HL-60/S4 treated with retinoic acid at 250 ng/mL for 4 days and 3 days (cell line): ENCODE measurements at regions not wholly inside any gene's neighbourhood (a gene's known extent, or its start where the extent isn't known, plus 50 kb on each side); places are given as distances from the start of the nearest gene placed in this dataset.
"Not testable (repeated sequence)": the region's sequence is repeated elsewhere in the genome, so short reads cannot be mapped to it uniquely, and the experiment has no call there.

ENCODE experiments used
- in situ Hi-C: fragments of 300-500 bp; cut with MboI; formaldehyde crosslinking; loops from 2 replicates; pipeline ENCODE4 v1.7.0; 2022; ENCODE audit warnings: low sequenced_read_pairs

DNA sequence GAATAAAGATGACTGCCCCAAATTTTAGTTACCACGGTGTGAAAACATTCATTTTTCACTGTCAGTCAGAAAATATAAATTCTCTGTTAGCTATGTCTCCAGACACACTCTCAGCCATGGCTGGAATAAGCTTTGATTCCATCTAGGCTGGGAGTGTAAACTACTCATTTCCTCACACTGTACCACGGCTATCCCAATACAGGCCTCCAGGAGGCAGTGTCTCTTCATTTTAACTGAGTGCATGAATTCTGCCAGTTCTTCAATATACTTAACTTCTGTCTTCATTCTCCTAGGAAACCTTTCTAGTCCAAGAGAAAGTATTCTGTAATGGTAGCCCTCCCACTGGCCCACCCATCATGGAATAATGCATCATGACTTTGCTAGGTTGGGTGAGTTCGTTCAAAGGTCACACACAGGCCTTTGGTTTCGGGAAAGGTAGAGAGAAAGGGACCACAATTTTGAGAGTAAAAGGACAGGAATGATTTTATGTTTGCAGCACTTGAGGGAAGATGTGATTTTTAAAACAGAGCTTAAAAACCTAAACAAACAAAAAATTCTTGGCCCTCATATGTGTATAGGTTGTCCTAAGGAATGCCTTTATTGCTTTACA lies 381.1 kb downstream of the SEC23A start:
- in situ Hi-C loops = loop anchor here (10.0 kb wide), 1 partner anchor 153 kb away; no protein-coding TSS in a partner anchor

DNA sequence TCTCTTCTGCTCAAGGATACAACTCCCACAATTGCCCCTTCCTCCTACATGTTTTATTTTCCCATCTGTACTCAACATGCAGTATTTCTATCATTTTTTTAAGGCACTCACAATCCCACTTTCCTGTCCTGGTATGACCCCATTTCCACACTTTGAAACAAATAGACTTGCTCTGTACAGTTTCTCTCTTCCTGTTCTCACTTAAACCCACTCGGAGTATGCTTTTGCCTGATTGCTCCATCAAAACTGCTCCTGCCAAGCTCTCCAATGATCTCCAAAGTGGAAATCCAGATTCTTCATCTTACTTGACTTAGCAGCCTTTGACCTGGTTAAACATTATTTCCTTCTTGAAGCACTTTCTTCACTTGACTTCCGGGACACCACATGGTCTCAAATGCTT lies 384.5 kb downstream of the SEC23A start:
- in situ Hi-C loops = no loop called here

DNA sequence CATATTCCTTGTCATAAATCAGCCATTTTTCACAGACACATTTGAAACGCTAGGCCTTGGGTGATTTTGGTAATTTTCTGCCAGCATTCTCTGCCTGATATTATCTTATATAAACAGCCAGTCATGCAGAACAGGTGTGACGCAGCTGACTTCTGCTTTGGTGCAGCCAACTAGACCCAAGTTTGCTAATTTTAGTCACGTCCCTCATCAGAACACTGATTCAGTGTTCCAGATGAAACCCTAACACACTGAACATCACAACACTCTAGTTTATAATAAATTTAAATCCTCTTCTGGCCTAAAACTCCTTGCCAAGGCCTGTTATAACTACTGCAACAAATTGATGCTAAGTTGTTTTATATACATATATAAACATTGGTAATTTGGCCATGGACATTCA lies 386.1 kb downstream of the SEC23A start:
- in situ Hi-C loops = no loop called here

DNA sequence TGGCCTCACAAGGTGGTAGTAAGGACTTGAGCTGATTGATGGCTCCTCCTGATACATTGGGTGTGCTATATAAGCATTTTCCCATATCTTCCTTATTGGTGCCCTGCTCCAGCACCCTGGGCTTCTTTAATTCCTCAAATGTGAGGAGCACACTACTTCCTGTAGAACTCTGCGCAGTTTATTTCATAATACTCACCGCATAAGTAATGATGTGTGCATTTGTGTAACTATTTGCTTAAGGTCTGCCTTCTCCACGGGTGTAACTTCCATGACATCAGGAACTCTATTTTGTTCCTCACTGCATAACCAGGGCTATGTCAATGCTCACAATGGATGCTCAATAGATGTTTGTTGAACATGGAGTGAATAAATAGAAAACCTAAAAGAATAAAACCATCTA lies 392.2 kb downstream of the SEC23A start:
- in situ Hi-C loops = no loop called here

DNA sequence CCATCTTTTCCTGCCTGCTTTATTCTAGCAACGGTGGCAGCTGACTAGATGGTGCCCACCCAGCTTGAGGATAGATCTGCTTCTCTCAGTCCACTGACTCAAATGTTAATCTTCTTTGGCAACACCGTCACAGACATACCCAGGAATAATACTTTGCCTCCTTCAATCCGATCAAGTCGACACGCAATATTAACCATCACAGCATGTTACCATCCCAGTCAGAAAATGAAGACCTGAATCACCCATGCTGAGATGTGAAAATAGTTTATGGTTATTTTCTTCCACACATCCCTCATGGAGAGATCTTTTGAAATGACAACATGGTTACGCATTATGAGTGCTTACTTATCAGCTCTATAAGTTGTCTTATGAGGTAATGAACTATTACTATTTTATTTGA lies 392.8 kb downstream of the SEC23A start:
- in situ Hi-C loops = no loop called here

DNA sequence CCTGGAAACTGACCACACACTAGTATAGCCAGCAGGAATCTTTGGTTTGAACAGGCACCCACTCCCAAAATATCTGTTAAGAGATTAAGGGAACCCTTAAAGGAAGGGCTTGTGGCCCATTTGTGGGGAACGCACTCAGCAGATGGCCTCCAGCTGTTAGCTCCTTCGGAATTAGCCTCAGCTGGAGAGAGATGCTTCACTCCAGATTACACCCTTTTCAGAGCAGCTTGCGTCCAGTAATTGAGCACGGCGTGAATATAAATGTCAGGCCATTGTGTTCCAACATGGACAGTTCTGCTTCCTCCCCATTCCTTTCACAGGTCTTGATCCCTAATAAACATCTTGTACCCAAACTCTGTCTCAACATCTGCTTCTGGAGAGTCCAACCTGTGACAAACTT lies 397.8 kb downstream of the SEC23A start:
- in situ Hi-C loops = no loop called here

DNA sequence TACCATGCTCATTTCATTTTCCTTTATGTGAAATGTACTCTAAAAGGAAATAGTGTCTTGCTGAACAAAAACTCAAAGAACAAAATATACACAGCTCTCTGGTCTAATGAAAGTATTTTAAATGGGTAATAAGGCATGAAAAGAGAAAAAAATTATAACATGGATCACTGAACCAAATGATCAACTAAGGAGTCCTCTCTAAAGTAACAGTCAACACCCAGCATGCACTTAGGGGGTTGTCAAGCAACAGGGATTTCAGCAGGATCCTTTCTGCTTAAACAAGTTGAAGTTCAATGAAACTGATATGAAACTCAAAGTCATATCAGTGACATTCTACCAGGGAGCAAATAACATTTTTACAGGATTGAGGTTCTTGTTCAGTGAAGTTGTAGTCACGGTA lies 398.8 kb downstream of the SEC23A start:
- in situ Hi-C loops = no loop called here

DNA sequence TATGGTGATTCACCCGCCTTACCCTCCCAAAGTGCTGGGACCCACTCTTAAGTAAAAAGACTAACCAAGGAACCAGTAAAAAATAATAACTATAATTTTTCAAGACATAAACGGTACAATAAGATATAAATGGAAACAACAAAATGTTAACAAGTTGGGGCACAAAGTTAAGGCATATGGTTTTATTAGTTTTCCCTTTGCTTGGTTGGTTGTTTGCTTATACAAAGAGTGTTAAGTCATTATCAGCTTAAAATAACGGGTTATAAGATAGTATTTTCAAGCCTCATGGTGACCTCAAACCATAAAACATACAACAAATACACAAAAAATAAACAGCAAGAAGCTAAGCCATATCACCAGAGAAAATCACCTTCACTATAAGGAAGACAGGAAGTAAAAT lies 406.1 kb downstream of the SEC23A start:
- in situ Hi-C loops = no loop called here

DNA sequence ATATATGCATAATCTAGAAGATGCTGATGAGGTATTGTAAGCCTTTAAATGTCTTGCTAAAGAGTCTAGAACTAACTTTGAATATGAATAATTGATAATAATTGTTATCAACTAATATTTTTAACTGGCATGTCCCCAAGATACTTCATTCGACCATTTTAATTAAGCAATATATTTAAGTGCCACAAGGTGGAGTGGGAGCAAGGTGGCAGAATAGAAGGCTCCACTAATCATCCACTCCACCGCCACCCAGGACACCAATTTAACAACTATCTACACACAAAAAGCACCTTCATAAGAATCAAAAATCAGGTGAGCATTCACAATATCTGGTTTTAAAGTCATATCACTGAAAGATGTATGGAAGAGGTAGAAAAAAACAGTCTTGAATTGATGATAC lies 409.6 kb downstream of the SEC23A start:
- in situ Hi-C loops = no loop called here

DNA sequence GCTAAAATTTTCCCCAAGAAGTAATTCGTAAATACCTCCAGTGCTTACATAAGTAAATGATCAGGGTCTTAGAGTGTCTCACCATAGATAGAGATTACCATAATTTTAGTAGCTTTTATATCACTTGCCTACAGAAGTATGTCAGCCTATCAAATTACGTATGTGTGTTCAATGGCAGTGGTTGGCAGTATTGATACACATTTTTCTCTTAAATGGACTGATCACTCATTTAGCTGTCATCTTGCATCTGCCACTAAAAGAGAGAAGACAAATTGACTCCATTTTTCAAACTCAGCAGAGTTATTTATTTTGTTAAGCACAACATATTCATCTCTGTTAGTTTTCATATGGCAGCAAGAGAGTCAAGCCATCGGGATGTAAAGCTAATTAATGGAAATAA lies 413.1 kb upstream of the CLEC14A start:
- in situ Hi-C loops = no loop called here

DNA sequence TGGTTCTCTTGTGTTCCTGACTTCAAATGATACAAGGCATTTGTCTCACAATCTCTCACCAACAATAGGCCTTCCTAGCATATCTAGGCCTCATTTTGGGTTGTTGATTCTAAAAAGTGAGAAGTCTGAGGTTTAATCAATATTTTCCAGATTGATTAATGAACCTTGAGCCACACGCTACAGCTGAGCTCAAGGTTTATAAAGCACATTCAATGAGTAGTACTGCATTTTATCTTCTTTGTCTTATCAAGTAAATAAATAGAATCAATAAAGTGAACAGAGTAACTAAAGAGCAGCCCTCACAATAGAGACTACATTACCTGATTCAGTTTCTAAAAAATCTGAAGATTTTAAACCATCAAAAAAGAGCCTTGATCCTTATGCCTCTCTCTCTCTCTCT lies 407.5 kb upstream of the CLEC14A start:
- in situ Hi-C loops = no loop called here

DNA sequence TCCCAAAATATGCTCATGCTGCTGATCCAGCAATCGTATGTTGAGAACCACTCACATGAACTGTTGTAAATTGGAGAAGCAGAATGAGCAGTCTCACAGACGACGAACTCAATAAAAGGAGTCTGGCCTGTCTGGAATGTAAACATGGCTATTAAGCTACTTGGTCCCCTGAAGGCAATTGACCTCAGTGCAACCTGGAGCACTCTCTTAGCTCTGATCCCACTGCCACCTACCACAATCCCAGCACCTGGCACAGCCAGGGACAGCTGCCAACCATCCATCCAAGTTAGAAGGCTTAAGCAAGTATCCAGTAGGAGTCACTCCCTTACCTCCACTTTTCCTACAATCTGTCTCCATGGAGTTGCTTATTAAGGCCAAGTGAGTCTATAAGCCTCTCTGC lies 406.9 kb upstream of the CLEC14A start:
- in situ Hi-C loops = no loop called here

DNA sequence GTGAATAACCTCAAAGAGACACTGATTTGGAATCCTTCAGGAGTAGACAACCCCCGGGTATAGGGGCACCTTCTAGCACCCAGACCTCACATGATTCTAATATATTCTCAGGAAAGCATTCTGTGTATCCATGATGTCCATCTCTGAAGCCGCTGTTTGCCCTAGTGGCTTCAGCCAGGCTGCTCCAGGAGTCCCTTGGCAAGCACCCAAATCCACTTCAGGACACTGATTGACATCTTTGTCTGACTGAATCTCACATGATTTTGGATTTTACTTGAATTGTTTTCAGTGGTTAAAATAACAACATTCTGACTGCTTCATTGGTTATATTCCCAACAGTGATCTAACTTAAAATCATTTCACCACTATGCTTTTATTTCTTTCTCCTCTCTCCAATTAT lies 390.5 kb upstream of the CLEC14A start:
- in situ Hi-C loops = no loop called here

DNA sequence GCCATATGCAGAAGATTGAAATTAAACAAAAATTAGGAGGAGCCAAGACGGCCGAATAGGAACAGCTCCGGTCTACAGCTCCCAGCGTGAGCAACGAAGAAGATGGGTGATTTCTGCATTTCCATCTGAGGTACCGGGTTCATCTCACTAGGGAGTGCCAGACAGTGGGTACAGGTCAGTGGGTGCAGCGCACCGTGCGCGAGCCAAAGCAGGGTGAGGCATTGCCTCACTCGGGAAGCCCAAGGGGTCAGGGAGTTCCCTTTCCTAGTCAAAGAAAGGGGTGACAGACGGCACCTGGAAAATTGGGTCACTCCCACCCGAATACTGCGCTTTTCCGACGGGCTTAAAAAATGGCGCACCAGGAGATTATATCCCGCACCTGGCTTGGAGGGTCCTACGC lies 379.0 kb upstream of the CLEC14A start:
- in situ Hi-C loops = not testable (repeated sequence)

DNA sequence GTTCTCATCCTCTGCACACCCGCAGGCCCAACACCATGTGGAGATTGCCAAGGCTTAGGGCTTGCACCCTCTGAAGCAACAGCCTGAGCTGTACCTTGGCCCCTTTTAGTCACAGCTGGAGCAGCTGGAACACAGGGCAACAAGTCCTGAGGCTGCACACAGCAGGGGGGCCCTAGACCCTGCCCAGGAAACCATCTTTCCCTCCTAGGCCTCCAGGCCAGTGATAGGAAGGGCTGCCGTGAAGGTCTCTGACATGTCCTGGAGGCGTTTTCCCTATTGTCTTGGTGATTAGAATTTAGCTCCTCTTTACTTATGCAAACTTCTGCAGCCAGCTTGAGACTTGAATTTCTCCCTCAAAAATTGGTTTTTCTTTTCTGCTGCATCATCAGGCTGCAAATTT lies 373.5 kb upstream of the CLEC14A start:
- in situ Hi-C loops = no loop called here

DNA sequence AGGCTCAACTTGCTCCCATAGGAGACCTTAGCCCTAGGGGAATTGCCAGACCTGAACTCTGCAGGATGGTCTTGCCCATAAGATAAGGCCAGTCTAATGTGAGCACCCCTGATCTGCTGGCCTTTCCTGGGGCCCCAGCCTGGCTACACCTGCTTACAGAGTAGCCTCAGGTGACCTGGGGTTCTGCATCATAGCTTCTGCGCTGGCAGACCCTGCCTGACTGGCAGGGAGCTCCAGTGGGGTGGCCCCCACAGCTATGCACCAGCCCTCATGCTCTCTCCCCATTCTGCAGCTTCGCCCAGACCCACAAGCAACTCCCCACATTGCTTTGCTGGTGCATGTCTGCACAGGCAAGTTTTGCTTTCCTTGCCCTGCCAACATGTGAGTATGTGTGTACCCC lies 371.3 kb upstream of the CLEC14A start:
- in situ Hi-C loops = no loop called here

DNA sequence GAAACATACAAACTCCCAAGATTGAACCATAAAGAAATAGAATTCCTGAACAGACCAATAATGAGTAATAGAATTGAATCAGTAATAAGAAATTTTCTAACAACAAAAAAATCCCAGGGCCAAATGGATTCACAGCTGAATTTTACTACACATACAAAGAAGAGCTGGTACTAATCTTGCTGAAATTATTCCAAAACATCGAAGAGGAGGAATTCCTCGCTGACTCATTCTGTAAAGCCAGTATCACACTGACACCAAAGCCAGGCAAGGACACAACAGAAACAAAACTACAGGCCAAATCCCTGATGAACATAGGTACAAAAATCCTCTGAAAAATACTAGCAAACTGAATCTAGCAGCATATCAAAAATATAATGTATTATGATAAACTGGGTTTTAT lies 367.8 kb upstream of the CLEC14A start:
- in situ Hi-C loops = no loop called here

DNA sequence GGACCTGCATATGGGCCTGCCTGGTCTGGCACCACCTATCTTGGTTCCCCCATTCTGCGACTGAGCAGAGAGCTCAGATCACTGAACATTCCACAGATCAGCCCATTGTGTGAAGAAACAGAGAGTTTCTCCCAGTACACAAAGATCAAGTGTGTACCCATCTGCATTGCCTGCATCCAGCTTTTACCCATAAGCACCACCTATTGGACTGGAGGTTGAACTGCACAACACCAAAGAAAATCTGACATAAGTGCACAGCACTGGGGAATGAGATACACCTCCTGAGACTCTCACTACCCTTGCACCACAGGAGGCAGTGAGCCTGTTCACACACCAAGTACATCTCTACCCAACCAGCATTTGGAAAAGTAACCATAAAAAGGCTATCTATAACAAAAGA lies 362.6 kb upstream of the CLEC14A start:
- in situ Hi-C loops = no loop called here

DNA sequence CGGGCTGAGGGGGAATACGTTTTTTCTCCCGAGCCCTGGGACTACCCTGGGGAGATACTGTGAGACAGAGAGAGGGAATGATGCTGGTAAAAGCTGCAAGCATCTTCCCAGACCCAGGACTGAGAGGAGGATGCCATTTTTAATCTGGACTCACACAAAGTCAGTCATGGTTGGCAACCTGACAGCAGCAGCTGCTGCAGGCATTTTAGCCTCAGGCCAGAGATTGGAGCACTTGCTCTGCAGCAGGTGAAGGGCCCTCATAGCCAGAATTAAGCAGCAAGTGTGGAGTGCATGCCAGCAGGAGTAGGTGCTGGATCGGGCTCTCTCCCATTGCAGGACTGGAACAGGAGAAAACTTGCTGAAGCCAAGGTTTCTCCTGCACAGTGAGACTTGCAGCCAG lies 361.1 kb upstream of the CLEC14A start:
- in situ Hi-C loops = no loop called here

DNA sequence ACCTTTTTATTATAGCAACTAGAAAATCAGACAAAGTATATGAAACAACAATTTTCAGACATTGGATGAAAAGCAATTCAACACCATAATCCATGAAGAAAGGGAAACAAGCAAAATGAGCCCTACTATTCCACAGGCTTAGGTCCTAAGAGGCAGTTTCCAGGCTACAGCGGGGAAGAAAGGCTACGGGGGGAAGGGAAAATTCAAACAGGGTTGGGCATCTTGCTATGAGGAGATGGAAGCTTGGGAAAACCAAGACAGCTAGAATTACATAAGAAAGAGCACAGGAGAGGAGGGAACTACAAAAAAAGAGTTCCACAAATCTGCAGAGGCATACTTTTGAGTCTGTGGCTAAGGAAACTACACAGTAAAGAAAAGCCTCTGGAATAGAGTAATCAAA lies 356.0 kb upstream of the CLEC14A start:
- in situ Hi-C loops = no loop called here

DNA sequence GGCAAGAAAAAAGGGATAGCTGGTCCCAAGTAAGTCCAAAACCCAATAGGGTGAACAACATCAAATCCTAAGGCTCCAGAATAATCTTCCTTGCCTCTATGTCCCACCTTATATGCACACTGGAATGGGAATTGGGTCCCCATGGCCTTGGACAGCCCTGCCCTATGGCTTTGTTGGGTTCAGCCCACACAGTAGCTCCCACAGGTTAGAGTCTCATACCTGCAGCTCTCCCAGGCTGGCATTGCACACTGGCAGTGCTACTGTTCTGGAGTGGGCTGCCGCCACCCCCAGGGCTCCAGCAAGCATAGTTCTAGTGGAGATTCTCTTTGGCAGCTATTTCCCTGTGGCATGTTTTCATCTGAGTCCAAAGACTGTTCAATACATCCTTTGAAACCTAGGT lies 352.4 kb upstream of the CLEC14A start:
- in situ Hi-C loops = no loop called here

DNA sequence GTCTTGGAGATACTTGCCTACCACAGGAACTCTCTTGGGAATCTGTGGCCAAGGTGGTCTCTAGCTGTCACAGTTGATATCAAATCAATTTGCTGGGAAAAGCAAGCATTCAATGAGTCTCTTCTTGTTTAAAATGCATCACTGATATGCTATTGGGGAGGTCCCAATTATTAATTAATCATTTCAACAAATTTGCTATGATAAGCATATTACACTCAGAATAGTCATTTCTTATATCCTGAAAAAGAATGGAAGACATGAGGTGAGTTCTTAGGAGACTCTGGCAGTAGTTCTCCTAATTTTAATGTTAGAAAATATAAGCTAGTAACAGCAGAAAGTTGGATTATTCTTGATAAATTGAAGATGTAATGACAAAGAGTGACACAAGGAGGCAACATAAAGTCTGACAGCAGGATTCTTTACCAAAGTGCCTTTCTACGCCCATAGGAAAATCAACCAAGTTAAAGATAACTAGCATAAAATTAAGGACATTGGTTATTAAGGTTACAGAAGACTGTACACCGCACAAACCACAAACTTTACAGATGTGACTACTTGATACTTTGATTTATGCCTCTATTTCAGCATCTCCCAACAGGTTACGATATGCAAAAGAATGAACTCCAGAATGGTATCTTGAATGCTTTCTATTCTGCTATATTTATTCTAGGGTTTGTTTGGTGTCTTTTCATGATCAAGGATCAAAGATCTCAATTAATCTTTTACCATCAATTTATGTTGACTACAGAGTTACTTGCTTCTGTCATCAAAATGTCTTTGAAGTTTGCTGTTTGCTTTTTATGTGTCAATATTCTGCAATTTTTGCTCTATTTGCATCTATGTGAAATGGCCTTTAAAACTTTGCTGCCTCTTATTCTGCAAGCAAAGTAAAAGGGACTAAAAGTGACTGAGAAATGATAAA lies 349.6 kb upstream of the CLEC14A start:
- in situ Hi-C loops = no loop called here

DNA sequence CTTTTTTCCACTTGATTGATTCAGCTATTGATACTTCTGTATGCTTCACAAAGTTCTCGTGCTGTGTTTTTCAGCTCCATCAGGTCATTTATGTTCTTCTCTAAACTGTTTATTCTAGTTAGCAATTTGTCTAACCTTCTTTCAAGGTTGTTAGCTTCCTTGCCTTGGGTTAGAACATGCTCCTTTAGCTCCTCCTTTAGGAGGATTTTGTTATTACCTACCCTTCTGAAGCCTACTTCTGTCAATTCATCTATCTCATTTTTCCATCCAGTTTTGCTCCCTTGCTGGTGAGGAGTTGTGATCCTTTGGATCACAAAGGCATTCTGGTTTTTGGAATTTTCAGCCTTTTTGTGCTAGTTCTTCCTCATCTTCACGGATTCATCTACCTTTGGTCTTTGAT lies 344.7 kb upstream of the CLEC14A start:
- in situ Hi-C loops = not testable (repeated sequence)
